CD4-positive, alpha-beta memory T cell (primary cell): ENCODE measurements at regions not wholly inside any gene's neighbourhood (a gene's known extent, or its start where the extent isn't known, plus 50 kb on each side); places are given as distances from the start of the nearest gene placed in this dataset.

Experiments
- CTCF ChIA-PET: fragments of 350-600 bp; sonication (Branson Sonifier 250); formaldehyde crosslinking; loops from one replicate; lab custom pipeline; 2021; ENCODE audit warnings: inconsistent platforms; ENCODE audit not compliant: partially characterized antibody; lab: Charles Lee
- POLR2A ChIA-PET: fragments of 350-600 bp; sonication (Branson Sonifier 250); formaldehyde crosslinking; loops from one replicate; lab custom pipeline; 2021; ENCODE audit not compliant: partially characterized antibody; lab: Charles Lee
- DNase-seq, 5 donors: peaks; one replicate each; pipeline versions ENCODE4 v3.0.0 to v3.0.0-alpha.2; 2020 to 2022; ENCODE audit warnings: mixed read lengths in 1 of 5
- H3K27ac ChIP-seq: one replicate; pipeline ENCODE4 v1.7.0; 2013; ENCODE audit warnings: low read depth, low read length
- H3K27me3 ChIP-seq: 2 replicates; pipeline ENCODE4 v1.7.0; 2013; ENCODE audit warnings: mild to moderate bottlenecking, low read length, moderate library complexity; ENCODE audit not compliant: insufficient read depth
- H3K36me3 ChIP-seq: 2 replicates; pipeline ENCODE4 v1.7.0; 2013; ENCODE audit warnings: mild to moderate bottlenecking, low read length, moderate library complexity; ENCODE audit not compliant: insufficient read depth
- H3K4me1 ChIP-seq: 2 replicates; pipeline ENCODE4 v1.7.0; 2013; ENCODE audit warnings: mild to moderate bottlenecking, low read length, moderate library complexity; ENCODE audit not compliant: insufficient read depth
- H3K4me3 ChIP-seq, 2 donors: one replicate each; pipeline ENCODE4 v1.7.0; 2013; ENCODE audit warnings: low read length in 2 of 2, mild to moderate bottlenecking in 1 of 2
- H3K9me3 ChIP-seq, 2 donors: one replicate each; pipeline ENCODE4 v1.7.0; 2013; ENCODE audit warnings: low read length in 2 of 2, control low read depth in 1 of 2; ENCODE audit not compliant: control insufficient read depth in 1 of 2
- H3K27ac Mint-ChIP-seq, 7 donors: one replicate each; pipeline ENCODE4 v1.8.0; 2020 to 2021; ENCODE audit warnings: mixed read lengths in 7 of 7, mild to moderate bottlenecking in 6 of 7, inconsistent platforms in 3 of 7, moderate library complexity in 3 of 7
- H3K27me3 Mint-ChIP-seq, 2 donors: one replicate each; pipeline ENCODE4 v1.8.0; 2020 to 2021; ENCODE audit warnings: mixed read lengths in 2 of 2
- H3K36me3 Mint-ChIP-seq, 2 donors: one replicate each; pipeline ENCODE4 v1.8.0; 2020 to 2021; ENCODE audit warnings: mixed read lengths in 2 of 2, inconsistent platforms in 1 of 2, mild to moderate bottlenecking in 1 of 2
- H3K4me1 Mint-ChIP-seq, 4 donors: one replicate each; pipeline ENCODE4 v1.8.0; 2020 to 2021; ENCODE audit warnings: mixed read lengths in 4 of 4, mild to moderate bottlenecking in 1 of 4
- H3K4me3 Mint-ChIP-seq, 8 donors: one replicate each; pipeline ENCODE4 v1.8.0; 2020 to 2021; ENCODE audit warnings: mixed read lengths in 8 of 8, mild to moderate bottlenecking in 7 of 8, moderate library complexity in 6 of 8, inconsistent platforms in 3 of 8
- H3K9me3 Mint-ChIP-seq, 8 donors: one replicate each; pipeline ENCODE4 v1.8.0; 2020 to 2021; ENCODE audit warnings: mixed read lengths in 8 of 8, mild to moderate bottlenecking in 5 of 8, inconsistent platforms in 3 of 8, moderate library complexity in 1 of 8
- intact Hi-C: fragments of 100-400 bp; cut with micrococcal nuclease; formaldehyde crosslinking; loops from one replicate; pipeline ENCODE4 v1.15.1; 2023

DNA sequence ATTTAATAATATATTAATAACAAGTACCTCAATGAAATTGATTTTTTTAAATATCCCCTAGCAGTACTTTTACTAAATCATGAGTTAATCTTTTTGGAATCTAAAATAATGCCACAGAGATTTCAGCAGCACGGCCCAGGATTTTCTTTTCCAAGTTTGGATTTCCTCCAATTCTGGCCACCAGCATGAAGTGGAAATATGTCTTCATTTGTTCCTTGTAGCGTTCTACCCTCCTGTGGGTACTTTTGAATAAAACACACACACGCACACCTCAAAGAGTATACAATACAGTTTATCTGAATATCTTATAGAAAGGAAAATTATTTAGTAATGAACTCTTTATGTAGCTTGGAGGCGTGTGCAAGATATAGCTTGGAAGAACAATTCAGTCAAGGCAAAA, 125.1 kb upstream of the STT3B start:
- POLR2A ChIA-PET: no interaction called here
- DNase-seq: no peak
- Histone ChIP-seq H3K9me3 (no peaks in the 10 kb centered on the region), H3K36me3 (no peaks in the 10 kb centered on the region), H3K27ac (no peak overlapping the region), H3K27me3 (no peaks in the 10 kb centered on the region), H3K4me1 (peaks cover 3% of the 10 kb centered on the region), H3K4me3 (no peak overlapping the region)
- H3K36me3 Mint-ChIP-seq: no peaks in the 10 kb centered on the region
- no peaks in the 10 kb centered on the region for H3K27me3 Mint-ChIP-seq
- no peak overlapping the region for H3K27ac Mint-ChIP-seq
- peaks cover 6 to 18% (median 17%) of the 10 kb centered on the region in 4 donors for H3K4me1 Mint-ChIP-seq
- H3K4me3 Mint-ChIP-seq: no peak overlapping the region
- CTCF ChIA-PET: interaction anchor here (0.6 kb wide), 1 partner anchor 30 kb away, joined by 3 read pairs; no protein-coding TSS in a partner anchor
- H3K9me3 Mint-ChIP-seq: peaks cover 0 to 2% (median 0%) of the 10 kb centered on the region in 8 donors
- intact Hi-C loops: no loop called here

DNA sequence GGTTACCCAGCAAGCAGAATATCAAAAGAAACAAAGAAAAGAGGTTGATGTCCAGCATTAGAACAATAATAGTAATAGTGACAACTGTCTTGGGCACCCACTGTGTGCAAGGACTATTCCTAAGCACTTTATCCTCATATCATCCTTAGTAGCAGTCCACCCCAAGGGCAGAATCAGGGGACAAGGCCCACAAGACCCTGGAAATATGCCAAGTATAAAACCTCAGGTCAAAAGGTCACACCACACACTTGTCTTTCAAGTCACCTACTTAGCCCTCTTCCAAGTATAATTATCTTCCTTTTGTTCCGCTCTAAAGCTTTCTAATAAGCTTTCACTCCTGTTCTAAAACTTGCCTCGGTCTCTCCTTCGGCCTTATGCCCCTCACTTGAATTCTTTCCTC, 124.0 kb upstream of the STT3B start:
- no peaks in the 10 kb centered on the region for H3K9me3 ChIP-seq
- Mint-ChIP-seq H3K27me3 (no peaks in the 10 kb centered on the region), H3K27ac (peak overlapping the region in 1 of 7 donors; percentile 55), H3K36me3 (no peaks in the 10 kb centered on the region), H3K4me3 (no peak overlapping the region), H3K9me3 (peaks cover 0 to 2% (median 0%) of the 10 kb centered on the region in 8 donors), H3K4me1 (peaks cover 6 to 15% (median 14%) of the 10 kb centered on the region in 4 donors)
- no peak overlapping the region for H3K27ac ChIP-seq
- no peaks in the 10 kb centered on the region for H3K36me3 ChIP-seq
- H3K4me3 ChIP-seq: no peak overlapping the region
- peaks cover 3% of the 10 kb centered on the region for H3K4me1 ChIP-seq
- intact Hi-C loops: no loop called here
- no peaks in the 10 kb centered on the region for H3K27me3 ChIP-seq
- no peak for DNase-seq
- POLR2A ChIA-PET: no interaction called here
- CTCF ChIA-PET: no interaction called here

DNA sequence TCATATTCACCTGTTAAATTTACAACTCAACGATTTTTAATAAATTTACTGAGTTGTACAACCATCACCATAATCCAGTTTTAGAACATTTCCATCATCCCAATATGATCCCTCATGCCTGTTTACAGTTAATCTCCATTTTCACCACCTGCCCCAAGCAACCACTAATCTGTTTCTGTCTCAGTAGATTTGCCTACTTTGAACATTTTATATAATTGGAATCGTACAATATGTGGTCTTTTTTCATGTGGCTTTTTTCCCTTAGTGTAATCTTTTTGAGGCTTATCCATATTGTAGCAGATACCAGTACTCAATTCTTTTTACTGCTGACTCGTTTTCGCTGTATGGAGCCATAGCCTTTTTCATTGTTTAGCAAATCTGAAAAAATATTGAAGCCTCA, 123.3 kb upstream of the STT3B start:
- Mint-ChIP-seq H3K27ac (no peak overlapping the region), H3K4me3 (no peak overlapping the region), H3K9me3 (peaks cover 0 to 2% (median 0%) of the 10 kb centered on the region in 8 donors), H3K4me1 (peaks cover 6 to 15% (median 14%) of the 10 kb centered on the region in 4 donors), H3K36me3 (no peaks in the 10 kb centered on the region), H3K27me3 (no peaks in the 10 kb centered on the region)
- POLR2A ChIA-PET: no interaction called here
- intact Hi-C loops: no loop called here
- H3K4me3 ChIP-seq: no peak overlapping the region
- no peaks in the 10 kb centered on the region for H3K9me3 ChIP-seq
- CTCF ChIA-PET: no interaction called here
- H3K27ac ChIP-seq: no peak overlapping the region
- no peak for DNase-seq
- no peaks in the 10 kb centered on the region for H3K27me3 ChIP-seq
- H3K4me1 ChIP-seq: peaks cover 3% of the 10 kb centered on the region
- no peaks in the 10 kb centered on the region for H3K36me3 ChIP-seq

DNA sequence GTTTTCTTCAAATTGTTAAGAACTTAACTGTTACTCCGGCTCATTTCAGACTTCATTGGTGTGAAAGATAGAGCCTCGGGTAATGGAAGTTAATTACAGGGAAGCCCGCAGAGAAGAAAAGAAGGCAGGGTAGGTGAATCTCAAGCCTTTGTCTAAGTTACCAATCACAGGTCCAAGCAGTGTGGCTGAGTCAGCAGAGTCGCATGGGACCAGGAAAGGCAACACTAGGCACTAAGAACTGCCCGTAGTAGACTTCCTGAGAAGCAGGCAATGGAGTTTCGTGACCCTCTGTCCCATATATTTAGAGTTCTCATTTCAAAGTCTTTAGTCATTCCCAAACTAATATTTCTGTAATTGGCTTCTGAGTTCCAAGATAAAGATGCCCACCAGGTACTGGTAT, 122.9 kb upstream of the STT3B start:
- Histone ChIP-seq H3K27me3 (no peaks in the 10 kb centered on the region), H3K9me3 (no peaks in the 10 kb centered on the region), H3K27ac (no peak overlapping the region), H3K36me3 (no peaks in the 10 kb centered on the region), H3K4me1 (peaks cover 3% of the 10 kb centered on the region), H3K4me3 (no peak overlapping the region)
- no peaks in the 10 kb centered on the region for H3K36me3 Mint-ChIP-seq
- H3K27ac Mint-ChIP-seq: no peak overlapping the region
- intact Hi-C loops: no loop called here
- ChIA-PET CTCF (no interaction called here), POLR2A (no interaction called here)
- peaks cover 0 to 2% of the 10 kb centered on the region in 2 donors for H3K27me3 Mint-ChIP-seq
- H3K9me3 Mint-ChIP-seq: peaks cover 0 to 2% (median 0%) of the 10 kb centered on the region in 8 donors
- peaks cover 6 to 15% (median 14%) of the 10 kb centered on the region in 4 donors for H3K4me1 Mint-ChIP-seq
- no peak overlapping the region for H3K4me3 Mint-ChIP-seq
- no peak for DNase-seq

DNA sequence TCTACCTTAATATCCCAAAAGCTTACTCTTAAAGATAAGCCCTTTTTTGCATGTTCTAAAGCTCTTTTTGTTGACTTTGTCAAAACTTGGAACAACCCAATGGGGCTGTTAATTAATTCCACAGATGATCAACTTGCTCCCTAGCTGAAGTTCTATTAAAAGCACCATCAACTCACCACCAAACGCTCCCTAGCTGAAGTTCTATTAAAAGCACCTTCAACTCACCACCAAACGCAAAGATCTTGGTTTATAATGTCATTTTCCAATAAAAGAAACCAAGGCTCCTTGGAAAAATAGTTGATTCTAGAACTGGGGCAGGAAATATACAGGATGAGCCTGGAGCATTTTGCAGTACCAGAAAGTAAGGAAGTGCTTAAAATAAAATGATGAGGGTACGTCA, 122.3 kb upstream of the STT3B start:
- Histone ChIP-seq H3K27me3 (no peaks in the 10 kb centered on the region), H3K36me3 (no peaks in the 10 kb centered on the region), H3K4me1 (peaks cover 3% of the 10 kb centered on the region), H3K27ac (no peak overlapping the region), H3K9me3 (no peaks in the 10 kb centered on the region), H3K4me3 (no peak overlapping the region)
- POLR2A ChIA-PET: no interaction called here
- intact Hi-C loops: no loop called here
- Mint-ChIP-seq H3K27ac (no peak overlapping the region), H3K4me1 (peaks cover 6 to 15% (median 14%) of the 10 kb centered on the region in 4 donors), H3K9me3 (peaks cover 0 to 2% (median 0%) of the 10 kb centered on the region in 8 donors), H3K36me3 (no peaks in the 10 kb centered on the region), H3K4me3 (no peak overlapping the region), H3K27me3 (peaks cover 0 to 2% of the 10 kb centered on the region in 2 donors)
- CTCF ChIA-PET: no interaction called here
- no peak for DNase-seq

DNA sequence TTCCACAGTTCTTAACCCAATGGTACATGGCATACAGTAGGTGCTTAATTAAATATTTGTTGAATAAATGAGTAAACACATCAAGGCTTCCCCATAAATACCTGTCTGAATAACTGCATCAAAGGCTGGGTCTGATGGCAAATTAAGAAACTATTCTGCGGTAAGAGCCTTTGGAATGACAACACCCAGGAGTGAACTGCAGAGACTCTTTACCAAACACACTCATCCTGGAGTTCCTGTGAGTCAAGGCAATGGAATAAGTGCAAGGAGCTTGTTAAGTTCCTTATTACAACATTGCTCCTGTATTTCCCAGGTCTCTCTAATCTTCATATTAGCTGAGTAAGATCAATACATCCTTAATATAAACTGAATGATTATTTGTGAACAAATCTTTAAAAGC, 119.9 kb upstream of the STT3B start:
- POLR2A ChIA-PET: no interaction called here

DNA sequence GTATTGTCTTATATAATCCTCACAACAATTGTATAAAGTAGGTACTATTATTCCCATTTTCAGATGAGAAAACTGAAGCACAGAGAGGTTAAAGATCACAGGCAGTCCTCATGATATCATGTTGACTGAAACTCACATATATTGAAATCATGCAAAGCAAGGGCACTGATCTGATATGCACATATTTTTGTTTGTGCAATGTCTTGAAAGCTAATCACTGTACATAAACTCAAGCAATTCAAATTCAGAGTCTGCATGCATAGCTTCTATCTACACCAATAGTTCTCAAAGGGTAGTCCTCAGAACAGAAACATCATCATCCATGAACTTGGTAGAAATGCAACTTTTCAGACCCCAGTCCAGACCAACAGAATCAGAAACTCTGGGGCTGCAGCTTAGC, 119.2 kb upstream of the STT3B start:
- H3K27ac ChIP-seq: no peak overlapping the region
- peaks cover 3% of the 10 kb centered on the region for H3K4me1 ChIP-seq
- CTCF ChIA-PET: no interaction called here
- Mint-ChIP-seq H3K4me1 (peaks cover 6 to 11% (median 7%) of the 10 kb centered on the region in 4 donors), H3K4me3 (no peak overlapping the region), H3K36me3 (no peaks in the 10 kb centered on the region), H3K27me3 (peaks cover 0 to 2% of the 10 kb centered on the region in 2 donors), H3K27ac (no peak overlapping the region), H3K9me3 (peaks cover 0 to 2% (median 0%) of the 10 kb centered on the region in 8 donors)
- no peak overlapping the region for H3K4me3 ChIP-seq
- no peaks in the 10 kb centered on the region for H3K27me3 ChIP-seq
- DNase-seq: no peak
- intact Hi-C loops: no loop called here
- H3K9me3 ChIP-seq: no peaks in the 10 kb centered on the region
- POLR2A ChIA-PET: no interaction called here
- no peaks in the 10 kb centered on the region for H3K36me3 ChIP-seq

More for the DNA sequence above, 119.9 kb upstream of the STT3B start:
- Histone ChIP-seq H3K36me3 (no peaks in the 10 kb centered on the region), H3K9me3 (no peaks in the 10 kb centered on the region), H3K27me3 (no peaks in the 10 kb centered on the region), H3K4me1 (peaks cover 3% of the 10 kb centered on the region), H3K27ac (no peak overlapping the region), H3K4me3 (no peak overlapping the region)
- no peak for DNase-seq
- intact Hi-C loops: no loop called here
- no peak overlapping the region for H3K4me3 Mint-ChIP-seq
- no peaks in the 10 kb centered on the region for H3K36me3 Mint-ChIP-seq
- no peak overlapping the region for H3K27ac Mint-ChIP-seq
- CTCF ChIA-PET: no interaction called here
- H3K4me1 Mint-ChIP-seq: peaks cover 6 to 11% (median 7%) of the 10 kb centered on the region in 4 donors
- peaks cover 0 to 2% (median 0%) of the 10 kb centered on the region in 8 donors for H3K9me3 Mint-ChIP-seq
- H3K27me3 Mint-ChIP-seq: peaks cover 0 to 2% of the 10 kb centered on the region in 2 donors
